ENCODE measurements at regions not wholly inside any gene's neighbourhood (a gene's known extent, or its start where the extent isn't known, plus 50 kb on each side); places are given as distances from the start of the nearest gene placed in this dataset.

- no peak for TF ChIP-seq ESRRA (CRISPR knock-in tag; IDR thresholded peaks at IDR 0.05; ENCODE audit: low read depth)
- no peak for TF ChIP-seq ZNF180 (CRISPR knock-in tag; IDR thresholded peaks at IDR 0.05; ENCODE audit: borderline replicate concordance, low read depth)
Measured at GRCh38 chr2:181356526-181357130, 100.6 kb upstream of the ITGA4 start.

All from HepG2 (cell line).